GM18498 (cell line): ENCODE measurements at regions not wholly inside any gene's neighbourhood (a gene's known extent, or its start where the extent isn't known, plus 50 kb on each side); places are given as distances from the start of the nearest gene placed in this dataset.
"Not testable (repeated sequence)": the region's sequence is repeated elsewhere in the genome, so short reads cannot be mapped to it uniquely, and the experiment has no call there.

ENCODE experiments used
- ATAC-seq: cut with Tn5 transposase; IDR thresholded peaks from one replicate; pipeline ENCODE4 v1.9.1; 2021; ENCODE audit warnings: mild to moderate bottlenecking, moderate library complexity; ENCODE audit not compliant: unreplicated experiment

- ATAC-seq: no peak
These were observed 136.8 kb downstream of the FASLG start for GRCh38 chr1:172795741-172796140.

- not testable (repeated sequence) for ATAC-seq
These were observed 140.9 kb downstream of the FASLG start for GRCh38 chr1:172799804-172800203.

- ATAC-seq: no peak
These were observed 142.9 kb downstream of the FASLG start for GRCh38 chr1:172801771-172802322.

GRCh38 chr1:172809750-172810149, 150.8 kb downstream of the FASLG start:
- no peak for ATAC-seq

GRCh38 chr1:172810480-172811175, 151.7 kb downstream of the FASLG start:
- no peak for ATAC-seq

- no peak for ATAC-seq
These were observed 152.8 kb downstream of the FASLG start for GRCh38 chr1:172811694-172812093.

- ATAC-seq: no peak
These were observed 153.2 kb downstream of the FASLG start for GRCh38 chr1:172812118-172812517.

GRCh38 chr1:172813330-172813729, 154.4 kb downstream of the FASLG start:
- ATAC-seq: no peak

GRCh38 chr1:172814428-172814827, 155.5 kb downstream of the FASLG start:
- no peak for ATAC-seq

- ATAC-seq: no peak
These were observed 156.8 kb downstream of the FASLG start for GRCh38 chr1:172815740-172816139.

- ATAC-seq: peak; percentile 92
These were observed 160.1 kb downstream of the FASLG start for GRCh38 chr1:172818841-172819527.

GRCh38 chr1:172820475-172821158, 161.7 kb downstream of the FASLG start:
- no peak for ATAC-seq

GRCh38 chr1:172821609-172822274, 162.8 kb downstream of the FASLG start:
- no peak for ATAC-seq

GRCh38 chr1:172822886-172823285, 164.0 kb downstream of the FASLG start:
- no peak for ATAC-seq

GRCh38 chr1:172823534-172823933, 164.6 kb downstream of the FASLG start:
- no peak for ATAC-seq

- ATAC-seq: no peak
These were observed 165.3 kb downstream of the FASLG start for GRCh38 chr1:172824209-172824608.

GRCh38 chr1:172826096-172826741, 167.3 kb downstream of the FASLG start:
- ATAC-seq: peak; percentile 53

- no peak for ATAC-seq
These were observed 168.4 kb downstream of the FASLG start for GRCh38 chr1:172827301-172827700.

GRCh38 chr1:172827841-172828240, 168.9 kb downstream of the FASLG start:
- no peak for ATAC-seq

GRCh38 chr1:172832006-172832725, 173.3 kb downstream of the FASLG start:
- no peak for ATAC-seq
